Renal cortex interstitium (tissue), 11 donors: ENCODE measurements at regions not wholly inside any gene's neighbourhood (a gene's known extent, or its start where the extent isn't known, plus 50 kb on each side); places are given as distances from the start of the nearest gene placed in this dataset.

Experiments used
- DNase-seq, 11 donors: peaks; one replicate each; pipeline ENCODE4 v3.0.0-alpha.2; 2013; ENCODE audit warnings: low read depth in 9 of 11, low spot score in 4 of 11; ENCODE audit errors: extremely low read depth in 1 of 11

- DNase-seq, result no peak
These were observed 355.5 kb upstream of the NCAM2 start for GRCh38 chr21:20642681-20643080.

- no peak for DNase-seq
These were observed 353.7 kb upstream of the NCAM2 start for GRCh38 chr21:20644552-20644951.

GRCh38 chr21:20645344-20645743 lies 352.9 kb upstream of the NCAM2 start:
- no peak for DNase-seq

- DNase-seq, result no peak
These were observed 351.6 kb upstream of the NCAM2 start for GRCh38 chr21:20646431-20647165.

GRCh38 chr21:20647607-20648006 lies 350.6 kb upstream of the NCAM2 start:
- DNase-seq, result no peak

GRCh38 chr21:20649231-20649630 lies 349.0 kb upstream of the NCAM2 start:
- DNase-seq, result no peak

- no peak for DNase-seq
These were observed 345.4 kb upstream of the NCAM2 start for GRCh38 chr21:20652846-20653245.

GRCh38 chr21:20661246-20661645 lies 337.0 kb upstream of the NCAM2 start:
- no peak for DNase-seq

GRCh38 chr21:20661745-20662422 lies 336.3 kb upstream of the NCAM2 start:
- DNase-seq, result no peak

- no peak for DNase-seq
These were observed 335.7 kb upstream of the NCAM2 start for GRCh38 chr21:20662514-20662913.

- no peak for DNase-seq
These were observed 330.3 kb upstream of the NCAM2 start for GRCh38 chr21:20667931-20668330.

- DNase-seq, result no peak
These were observed 312.7 kb upstream of the NCAM2 start for GRCh38 chr21:20685475-20685874.

GRCh38 chr21:20698585-20698984 lies 299.6 kb upstream of the NCAM2 start:
- no peak for DNase-seq

- no peak for DNase-seq
These were observed 297.0 kb upstream of the NCAM2 start for GRCh38 chr21:20701235-20701634.

- no peak for DNase-seq
These were observed 295.0 kb upstream of the NCAM2 start for GRCh38 chr21:20703112-20703767.

GRCh38 chr21:20720623-20721022 lies 277.6 kb upstream of the NCAM2 start:
- DNase-seq, result no peak

- DNase-seq, result no peak
These were observed 277.1 kb upstream of the NCAM2 start for GRCh38 chr21:20721151-20721550.

GRCh38 chr21:20728691-20729090 lies 269.5 kb upstream of the NCAM2 start:
- no peak for DNase-seq

GRCh38 chr21:20729376-20729775 lies 268.8 kb upstream of the NCAM2 start:
- DNase-seq, result no peak

GRCh38 chr21:20730441-20730840 lies 267.8 kb upstream of the NCAM2 start:
- DNase-seq, result no peak
